DMS 273 (cell line): ENCODE measurements at regions not wholly inside any gene's neighbourhood (a gene's known extent, or its start where the extent isn't known, plus 50 kb on each side); places are given as distances from the start of the nearest gene placed in this dataset.
A peak's percentile ranks its signal among the peaks of the same experiment; 100 is the strongest.

Source experiments
- DNase-seq: peaks from one replicate; lab custom pipeline; 2025; ENCODE audit not compliant: unreplicated experiment; lab: John Stamatoyannopoulos, UW

- DNase-seq, result no peak
Observed at GRCh38 chr9:130755377-130756007, 61.9 kb downstream of the EXOSC2 start.

DNA sequence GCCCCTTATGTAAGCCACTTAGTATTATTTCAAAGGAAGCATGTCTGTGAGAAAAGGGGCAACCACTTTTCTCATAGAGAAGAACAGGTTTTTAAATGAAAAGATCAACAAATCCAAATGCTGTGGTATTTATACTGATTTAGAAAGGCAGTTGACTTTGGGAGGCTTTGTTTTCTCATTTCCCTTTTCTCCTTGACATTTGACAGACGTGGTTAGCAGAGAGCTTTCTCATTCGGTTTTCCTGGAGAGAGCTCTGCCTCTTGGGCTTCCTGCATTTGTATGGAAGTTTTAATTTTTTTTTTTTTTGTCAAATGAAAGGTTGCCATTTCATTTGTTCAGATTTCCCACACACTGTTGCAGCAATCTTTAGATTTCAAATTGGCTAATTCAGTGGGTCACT is 62.5 kb downstream of the EXOSC2 start:
- DNase-seq, result no peak

DNA sequence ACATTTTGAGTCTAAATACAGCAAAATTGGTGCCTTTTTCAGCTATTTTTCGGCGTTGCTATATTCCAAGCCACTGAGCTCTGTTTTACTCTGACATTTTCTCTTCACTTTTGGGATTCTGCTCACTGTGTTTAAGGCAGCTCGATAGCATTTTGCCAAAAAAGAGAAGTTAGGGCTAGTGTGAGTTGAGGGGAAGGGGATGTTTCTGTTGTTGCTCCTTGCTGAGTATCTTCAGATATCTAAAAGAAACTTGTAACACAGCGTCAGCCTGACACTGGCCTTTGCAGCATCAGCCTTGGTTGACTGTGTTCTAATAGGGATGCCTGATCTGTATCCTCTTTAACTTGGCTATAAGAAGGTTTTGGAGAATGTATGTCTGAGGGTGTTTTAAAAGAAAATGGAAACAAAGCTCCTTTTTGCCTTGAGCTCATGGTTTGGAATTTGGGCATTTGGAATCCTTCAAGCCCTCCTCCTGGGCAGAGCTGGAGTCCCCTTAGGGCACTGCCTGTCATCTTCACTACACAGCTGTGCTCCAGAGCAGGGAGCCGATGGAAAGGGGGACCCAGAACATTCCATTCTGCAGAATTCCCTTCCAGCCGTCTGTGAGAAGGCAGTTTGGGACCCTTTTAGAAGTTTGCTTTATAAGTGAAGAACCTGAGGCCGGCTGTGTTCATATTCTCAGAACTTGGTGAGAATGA is 63.0 kb downstream of the EXOSC2 start:
- no peak for DNase-seq

- no peak for DNase-seq
Observed at GRCh38 chr9:130759738-130760137, 66.2 kb downstream of the EXOSC2 start.

GRCh38 chr9:130763331-130764171 is 70.0 kb downstream of the EXOSC2 start:
- peak; percentile 82 for DNase-seq

DNA sequence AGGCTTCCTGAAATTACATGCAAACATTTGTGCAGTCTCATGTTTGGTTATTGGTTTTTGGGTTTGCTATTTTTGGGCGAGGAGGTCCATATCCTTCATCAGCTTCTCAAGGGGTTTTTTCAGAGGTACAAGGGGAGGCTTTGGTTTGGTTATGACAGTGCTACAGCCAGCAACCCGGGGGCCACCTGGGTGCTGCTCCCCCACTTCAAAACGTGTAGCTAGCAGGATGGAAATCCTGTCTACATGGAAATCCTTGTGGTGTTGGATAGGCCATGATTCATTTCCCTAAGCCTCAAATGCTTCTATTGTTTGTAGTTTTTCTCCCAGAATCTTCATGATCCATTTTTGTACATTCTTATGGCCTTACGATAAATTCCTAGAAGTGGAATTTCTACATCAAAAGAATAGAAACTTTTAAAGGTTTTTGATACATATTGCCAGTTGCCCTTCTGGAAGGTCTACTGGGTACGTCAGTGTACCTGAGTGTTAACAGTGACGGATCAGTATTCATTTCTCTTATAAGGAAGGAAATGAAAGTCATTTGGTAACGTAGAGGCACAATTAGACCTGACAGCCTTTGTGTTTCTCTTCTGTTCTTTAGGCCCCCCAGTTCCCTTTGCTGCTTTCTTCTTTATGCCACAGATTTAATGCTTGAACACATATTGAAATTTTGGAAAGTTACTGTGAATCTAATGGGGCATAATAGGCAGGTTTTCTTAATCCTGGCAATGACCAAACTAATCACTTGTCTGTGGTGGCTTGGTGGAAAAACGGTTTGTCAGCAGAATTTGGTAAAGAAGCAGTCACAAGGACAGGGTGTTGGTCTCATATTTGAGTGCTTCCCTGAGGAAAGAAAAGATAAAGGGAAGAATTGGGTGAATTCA is 69.7 kb upstream of the ABL1 start:
- DNase-seq, result no peak

- peak; percentile 42 for DNase-seq
Observed at GRCh38 chr9:130766021-130766926, 68.8 kb upstream of the ABL1 start.

DNA sequence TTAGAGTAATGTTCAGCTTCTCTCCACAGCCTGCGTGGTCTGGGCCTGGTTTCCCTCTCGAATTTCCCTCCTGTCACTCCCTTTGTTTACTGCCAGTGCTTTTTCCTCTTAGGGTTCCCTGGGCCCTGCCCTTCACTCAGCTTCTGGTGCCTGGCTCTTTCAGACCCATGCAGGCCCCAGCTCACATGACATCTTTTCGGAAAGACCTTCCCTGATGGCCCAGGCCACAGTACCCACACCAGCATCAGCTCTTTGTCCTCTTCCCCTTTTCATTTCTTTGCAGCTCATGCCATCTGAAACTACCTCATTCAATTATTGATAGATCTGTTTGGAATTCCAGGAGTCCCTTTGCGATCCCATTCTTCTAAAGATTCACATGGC is 68.1 kb upstream of the ABL1 start:
- DNase-seq, result no peak

GRCh38 chr9:130768265-130768664 is 66.8 kb upstream of the ABL1 start:
- DNase-seq, result no peak

DNA sequence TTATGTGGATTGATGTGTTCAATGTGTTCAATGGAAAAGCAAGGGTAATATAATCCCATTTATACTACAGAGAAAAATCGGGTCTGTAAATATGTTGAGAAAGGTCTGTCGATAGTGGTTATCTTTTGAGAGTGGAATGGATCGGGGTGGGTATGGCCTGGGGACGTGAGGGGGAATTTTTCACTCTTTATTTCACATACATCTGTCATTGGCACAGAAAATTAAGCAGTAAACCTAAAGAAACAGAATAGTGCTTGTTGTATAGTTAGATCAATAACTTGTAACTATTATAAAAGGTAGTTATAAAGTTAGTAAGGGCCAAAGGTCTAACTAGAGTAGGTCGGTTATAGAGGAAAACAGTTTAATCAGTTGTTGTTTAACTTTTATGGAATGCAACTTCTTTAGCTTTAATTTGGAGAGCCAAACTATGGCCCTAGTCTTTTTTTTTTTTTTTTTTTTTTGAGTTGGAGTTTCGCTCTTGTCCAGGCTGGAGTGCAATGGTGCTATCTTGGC is 66.1 kb upstream of the ABL1 start:
- no peak for DNase-seq

DNA sequence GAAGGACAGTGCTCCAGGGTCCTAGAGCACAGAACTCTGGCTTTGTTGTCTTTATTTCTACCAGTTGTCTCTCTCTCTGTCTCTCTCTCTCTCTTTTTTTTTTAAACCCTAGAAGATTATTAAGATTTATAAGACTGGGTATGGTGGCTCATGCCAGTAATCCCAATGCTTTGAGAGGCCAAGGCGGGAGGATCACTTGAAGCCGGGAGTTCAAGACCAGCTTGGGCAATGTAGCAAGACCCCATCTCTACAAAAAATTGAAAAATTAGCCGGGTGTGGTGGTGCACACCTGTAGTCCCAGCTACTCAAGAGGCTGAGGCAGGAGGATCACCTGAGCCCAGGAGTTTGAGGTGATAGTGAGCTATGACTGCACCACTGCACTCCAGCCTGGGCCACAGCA is 65.0 kb upstream of the ABL1 start:
- no peak for DNase-seq

DNA sequence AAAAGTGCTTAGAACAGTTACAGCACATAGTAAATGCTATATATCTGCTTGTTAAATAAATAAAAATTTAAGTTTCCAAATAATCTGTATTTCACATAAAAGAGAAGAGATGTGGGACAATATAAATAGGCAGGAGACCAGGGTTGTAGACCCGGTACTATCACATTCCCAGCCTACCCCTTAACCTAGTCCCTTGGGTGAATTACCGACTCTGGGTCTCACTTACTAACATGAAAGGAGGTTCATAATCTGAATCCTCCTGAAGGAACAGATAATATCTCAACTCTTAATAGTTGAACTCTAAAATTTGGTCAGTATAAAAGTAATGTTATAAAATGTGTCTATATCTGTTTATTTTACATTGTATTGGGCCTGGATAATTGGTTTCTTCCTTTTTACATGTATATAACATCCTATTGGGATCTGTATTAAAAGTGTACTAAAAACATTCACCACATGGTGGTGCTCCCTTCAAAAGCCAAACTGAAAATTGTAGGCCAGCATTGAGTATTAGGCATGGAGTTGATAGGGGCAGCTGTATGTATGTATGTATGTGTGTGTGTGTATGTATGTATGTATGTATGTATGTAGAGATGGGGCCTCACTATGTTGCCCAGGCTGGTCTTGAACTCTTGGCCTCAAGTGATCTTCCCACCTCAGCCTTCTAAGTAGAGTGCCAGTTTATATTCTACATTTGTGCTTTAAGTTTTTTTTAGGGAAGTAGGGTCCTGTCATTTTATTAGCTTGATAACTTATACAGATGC is 64.2 kb upstream of the ABL1 start:
- peak; percentile 77 for DNase-seq

DNA sequence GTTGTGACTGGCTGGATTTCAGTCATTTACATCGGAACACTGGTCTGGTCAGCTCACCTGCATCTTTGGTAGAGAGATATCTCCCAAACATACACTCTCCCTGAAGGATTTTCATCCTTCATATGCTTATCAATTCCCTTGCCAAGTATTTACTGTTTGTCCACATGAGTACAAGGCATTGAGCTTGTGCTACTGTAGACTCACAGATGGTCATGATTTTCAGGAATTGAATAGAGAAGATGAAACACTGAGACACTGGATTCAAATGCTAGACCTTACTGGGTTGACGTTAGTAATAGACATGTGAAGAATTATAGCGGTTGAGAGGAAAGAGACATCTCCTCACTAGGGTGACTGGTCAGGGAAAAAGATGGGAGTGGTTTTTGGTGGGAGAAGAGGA is 62.9 kb upstream of the ABL1 start:
- no peak for DNase-seq

DNA sequence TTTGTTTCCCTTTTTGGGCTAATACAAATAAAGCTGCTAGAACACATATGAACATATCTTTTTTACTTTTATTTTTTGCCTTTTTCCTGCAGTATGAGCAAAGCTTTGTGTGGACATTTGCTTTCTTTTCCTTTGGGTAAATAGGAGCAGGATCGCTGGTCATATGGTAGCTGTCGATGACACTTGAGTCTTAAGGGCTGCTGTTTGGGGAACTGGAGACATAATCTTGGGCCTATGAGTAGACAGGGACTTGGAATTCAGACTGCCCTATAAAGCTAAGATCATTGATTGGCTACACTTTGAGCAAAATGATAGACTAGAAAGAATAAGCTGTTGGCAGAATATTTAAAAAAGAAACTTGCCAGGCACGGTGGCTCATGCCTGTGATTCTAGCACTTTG is 60.9 kb upstream of the ABL1 start:
- no peak for DNase-seq

- DNase-seq, result no peak
Observed at GRCh38 chr9:130775336-130775991, 59.6 kb upstream of the ABL1 start.

DNA sequence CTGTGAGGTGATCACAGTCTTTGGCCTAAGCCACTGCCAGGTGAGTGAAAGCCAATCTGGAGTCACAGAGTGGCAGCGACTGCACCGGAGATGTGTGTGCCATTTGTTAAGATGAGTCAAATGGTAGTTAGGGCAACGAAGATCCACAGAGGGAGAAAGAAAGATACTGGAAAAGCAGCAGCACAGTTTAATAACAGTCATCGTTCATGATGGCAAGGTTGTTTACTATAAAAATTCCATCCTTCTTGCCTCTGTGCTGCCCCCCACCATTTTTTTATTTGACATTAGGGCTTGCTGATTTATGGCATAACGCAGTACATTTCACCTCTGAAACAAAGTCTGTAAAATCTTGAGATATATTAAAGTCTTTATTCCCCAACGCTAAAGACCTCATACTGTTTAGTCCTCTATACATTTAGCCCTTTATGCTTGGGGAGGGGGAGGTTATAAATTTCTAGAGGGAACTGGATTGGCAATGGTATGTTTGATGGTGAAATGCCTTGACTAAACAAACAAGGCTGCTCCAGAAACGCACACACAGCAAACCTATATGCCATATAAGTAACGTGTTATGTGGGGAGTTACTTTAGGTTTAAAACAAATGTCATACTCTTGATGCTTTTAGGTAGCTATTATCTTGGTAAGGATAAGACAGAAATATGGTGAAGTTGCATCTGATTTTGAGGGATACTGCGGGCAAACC is 55.8 kb upstream of the ABL1 start:
- DNase-seq, result peak; percentile 29

DNA sequence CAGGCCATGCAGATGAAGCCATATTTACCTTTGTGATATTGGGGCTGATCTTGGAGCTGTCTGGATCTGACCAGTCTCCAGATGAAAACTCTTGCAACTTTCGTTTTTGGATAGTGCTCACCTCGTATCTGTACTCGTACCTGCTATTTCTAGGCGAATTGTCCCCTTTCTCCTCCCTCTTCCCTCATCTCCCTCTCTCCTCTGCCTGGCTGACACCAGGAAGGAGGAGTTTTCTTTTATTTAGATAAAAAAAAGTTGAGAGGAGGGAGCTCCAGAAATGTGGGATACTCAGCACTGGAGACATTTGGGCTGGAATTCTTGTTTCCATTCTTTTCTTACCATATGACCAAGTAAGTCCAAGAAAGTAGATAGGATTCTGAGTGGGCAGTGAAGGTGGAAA is 54.6 kb upstream of the ABL1 start:
- peak; percentile 24 for DNase-seq
